ENCODE measurements at regions not wholly inside any gene's neighbourhood (a gene's known extent, or its start where the extent isn't known, plus 50 kb on each side); places are given as distances from the start of the nearest gene placed in this dataset.

- ATAC-seq (ENCODE audit: low FRiP score in 2 of 2), result no peak
- no peak for TF ChIP-seq POLR2AphosphoS5 (IDR thresholded peaks at IDR 0.05)
- H3K9me3 ChIP-seq, result no peaks in the 10 kb centered on the region
- no peaks in the 10 kb centered on the region for H3K4me1 ChIP-seq
- no peaks in the 10 kb centered on the region for H3K27me3 ChIP-seq
- no peak overlapping the region for H3K4me3 ChIP-seq
- DNase-seq, result no peak
- H3K36me3 ChIP-seq, result no peaks in the 10 kb centered on the region
- no peak overlapping the region for H3K27ac ChIP-seq
These were observed 101.1 kb downstream of the ISL1 start for GRCh38 chr5:51484326-51484725.

GRCh38 chr5:51486158-51486557, 102.9 kb downstream of the ISL1 start:
- H3K4me1 ChIP-seq, result no peaks in the 10 kb centered on the region
- H3K27me3 ChIP-seq, result no peaks in the 10 kb centered on the region
- no peak overlapping the region for H3K4me3 ChIP-seq
- ATAC-seq (ENCODE audit: low FRiP score in 2 of 2), result no peak
- no peaks in the 10 kb centered on the region for H3K9me3 ChIP-seq
- TF ChIP-seq EP300 (IDR thresholded peaks at IDR 0.05) (no peak), POLR2AphosphoS5 (IDR thresholded peaks at IDR 0.05) (no peak), CTCF (IDR thresholded peaks at IDR 0.05) (no peak)
- DNase-seq, result no peak
- WGBS, 2 donors, result 82 to 87% methylated on average over 1 of the region's 1 CpG
- no peaks in the 10 kb centered on the region for H3K36me3 ChIP-seq
- no peak overlapping the region for H3K27ac ChIP-seq

- DNase-seq (no peak), ATAC-seq (ENCODE audit: low FRiP score in 2 of 2) (no peak)
- no peaks in the 10 kb centered on the region for H3K4me1 ChIP-seq
- WGBS, 2 donors, result 19 to 22% methylated on average over 5 of the region's 5 CpGs
- H3K9me3 ChIP-seq, result no peaks in the 10 kb centered on the region
- no peaks in the 10 kb centered on the region for H3K36me3 ChIP-seq
- TF ChIP-seq CTCF (IDR thresholded peaks at IDR 0.05), result no peak
- no peak for TF ChIP-seq POLR2AphosphoS5 (IDR thresholded peaks at IDR 0.05)
- TF ChIP-seq POLR2A (IDR thresholded peaks at IDR 0.05), result no peak
- no peak for TF ChIP-seq EP300 (IDR thresholded peaks at IDR 0.05)
- H3K4me3 ChIP-seq, result no peak overlapping the region
- no peak overlapping the region for H3K27ac ChIP-seq
- H3K27me3 ChIP-seq, result no peaks in the 10 kb centered on the region
These were observed 104.7 kb downstream of the ISL1 start for GRCh38 chr5:51487952-51488351.

- ATAC-seq (ENCODE audit: low FRiP score in 2 of 2) (no peak), DNase-seq (no peak)
- WGBS, 2 donors, result 75 to 85% methylated on average over 3 of the region's 3 CpGs
- no peaks in the 10 kb centered on the region for H3K4me1 ChIP-seq
- no peaks in the 10 kb centered on the region for H3K9me3 ChIP-seq
- no peak overlapping the region for H3K27ac ChIP-seq
- TF ChIP-seq EP300 (IDR thresholded peaks at IDR 0.05) (no peak), POLR2AphosphoS5 (IDR thresholded peaks at IDR 0.05) (no peak), POLR2A (IDR thresholded peaks at IDR 0.05) (no peak), CTCF (IDR thresholded peaks at IDR 0.05) (no peak)
- no peak overlapping the region for H3K4me3 ChIP-seq
- H3K36me3 ChIP-seq, result no peaks in the 10 kb centered on the region
- no peaks in the 10 kb centered on the region for H3K27me3 ChIP-seq
These were observed 105.8 kb downstream of the ISL1 start for GRCh38 chr5:51488803-51489642.

GRCh38 chr5:51494821-51495220, 111.6 kb downstream of the ISL1 start:
- peak in 1 of 2 donors; percentile 8 for DNase-seq
- H3K27ac ChIP-seq, result no peak overlapping the region

More at GRCh38 chr5:51494821-51495220, 111.6 kb downstream of the ISL1 start:
- no peaks in the 10 kb centered on the region for H3K27me3 ChIP-seq
- H3K9me3 ChIP-seq, result no peaks in the 10 kb centered on the region
- no peak overlapping the region for H3K4me3 ChIP-seq
- no peak for TF ChIP-seq CTCF (IDR thresholded peaks at IDR 0.05)
- no peak for TF ChIP-seq POLR2AphosphoS5 (IDR thresholded peaks at IDR 0.05)
- no peak for TF ChIP-seq POLR2A (IDR thresholded peaks at IDR 0.05)
- no peak for TF ChIP-seq EP300 (IDR thresholded peaks at IDR 0.05)
- H3K36me3 ChIP-seq, result no peaks in the 10 kb centered on the region
- 89 to 90% methylated on average over 12 of the region's 12 CpGs for WGBS, 2 donors
- no peaks in the 10 kb centered on the region for H3K4me1 ChIP-seq
- ATAC-seq (ENCODE audit: low FRiP score in 2 of 2), result no peak

Measured in upper lobe of left lung (tissue), 6 donors.